Keratinocyte (primary cell): ENCODE measurements at regions not wholly inside any gene's neighbourhood (a gene's known extent, or its start where the extent isn't known, plus 50 kb on each side); places are given as distances from the start of the nearest gene placed in this dataset.

Source experiments
- DNase-seq: peaks from one replicate; pipeline ENCODE4 v3.0.0-alpha.2; 2011; ENCODE audit warnings: low read depth, missing footprints, low spot score
- FAIRE-seq: peaks from 2 replicates; lab custom pipeline; 2011; peaks lifted over from hg19 to GRCh38; lab: Jason Lieb, UNC
- H2AFZ ChIP-seq: 2 replicates; pipeline ENCODE4 v1.6.0; 2012; ENCODE audit warnings: low read length, control low read depth, inconsistent platforms; ENCODE audit not compliant: control insufficient read depth
- H3K27ac ChIP-seq: 2 replicates; pipeline ENCODE4 v1.5.1; 2011; ENCODE audit warnings: low read length; ENCODE audit not compliant: control insufficient read depth, insufficient read depth
- H3K27me3 ChIP-seq: 3 replicates; pipeline ENCODE4 v1.6.0; 2011; ENCODE audit warnings: low read length; ENCODE audit not compliant: control insufficient read depth, insufficient read depth; ENCODE audit errors: extremely low read depth
- H3K36me3 ChIP-seq, 2 experiments: 2 replicates in 1 of 2; 3 replicates in 1 of 2; pipeline ENCODE4 v1.5.1; 2011; ENCODE audit warnings: low read length in 2 of 2, mild to moderate bottlenecking in 1 of 2; ENCODE audit not compliant: control insufficient read depth in 2 of 2, insufficient read depth in 2 of 2; ENCODE audit errors: extremely low read depth in 1 of 2
- H3K4me1 ChIP-seq: 3 replicates; pipeline ENCODE4 v1.5.1; 2011; ENCODE audit warnings: low read length; ENCODE audit not compliant: control insufficient read depth, insufficient read depth; ENCODE audit errors: extremely low read depth
- H3K4me2 ChIP-seq: 3 replicates; pipeline ENCODE4 v1.6.0; 2011; ENCODE audit warnings: low read depth, low read length; ENCODE audit not compliant: control insufficient read depth, insufficient read depth; ENCODE audit errors: extremely low read depth
- H3K4me3 ChIP-seq, 3 experiments: fragments of 200-600 bp in 1 of 3; sonication (generic) in 1 of 3; 2 replicates in 2 of 3; 3 replicates in 1 of 3; pipeline ENCODE4 v1.5.1; 2011 to 2016; ENCODE audit warnings: low read length in 3 of 3, mild to moderate bottlenecking in 3 of 3, control low read depth in 2 of 3, inconsistent platforms in 1 of 3, low read depth in 1 of 3, mixed read lengths in 1 of 3, mixed run types in 1 of 3, moderate library complexity in 1 of 3; ENCODE audit not compliant: control insufficient read depth in 2 of 3, insufficient read depth in 2 of 3; ENCODE audit errors: extremely low read depth in 1 of 3
- H3K79me2 ChIP-seq: 2 replicates; pipeline ENCODE4 v1.6.0; 2012; ENCODE audit warnings: low read length; ENCODE audit not compliant: control insufficient read depth, insufficient read depth
- H3K9ac ChIP-seq: 3 replicates; pipeline ENCODE4 v1.6.0; 2011; ENCODE audit warnings: low read length; ENCODE audit not compliant: control insufficient read depth, insufficient read depth; ENCODE audit errors: extremely low read depth
- H3K9me1 ChIP-seq: 3 replicates; pipeline ENCODE4 v1.6.0; 2011; ENCODE audit warnings: low read length; ENCODE audit not compliant: control insufficient read depth, insufficient read depth; ENCODE audit errors: extremely low read depth
- H3K9me3 ChIP-seq: 2 replicates; pipeline ENCODE4 v1.5.1; 2012; ENCODE audit warnings: low read depth, low read length; ENCODE audit not compliant: control insufficient read depth
- H4K20me1 ChIP-seq: 3 replicates; pipeline ENCODE4 v1.6.0; 2011; ENCODE audit warnings: low read length; ENCODE audit not compliant: control insufficient read depth, insufficient read depth; ENCODE audit errors: extremely low read depth
- CTCF ChIP-seq, 3 experiments: IDR thresholded peaks in 1 of 3; conservative IDR thresholded peaks in 1 of 3; optimal IDR thresholded peaks in 1 of 3; 2 replicates in 2 of 3; 3 replicates in 1 of 3; pipeline versions ENCODE3 to v1.5.1; 2011; ENCODE audit warnings: low read length in 3 of 3, mild to moderate bottlenecking in 3 of 3, moderate library complexity in 2 of 3, control low read depth in 1 of 3, inconsistent platforms in 1 of 3; ENCODE audit not compliant: insufficient read depth in 2 of 3; ENCODE audit errors: extremely low read depth in 1 of 3
- EZH2 ChIP-seq: IDR thresholded peaks from one replicate; pipeline ENCODE4 v1.6.1; 2012; ENCODE audit warnings: inconsistent platforms, mild to moderate bottlenecking, low read length, moderate library complexity
- dilution Hi-C: fragments of 300-500 bp; cut with MboI; formaldehyde crosslinking; loops from one replicate; pipeline ENCODE4 v1.7.0; 2020; ENCODE audit warnings: low sequenced_read_pairs; ENCODE audit not compliant: extremely low pct_ligation_motif_present

GRCh38 chrX:35432056-35432455, 366.1 kb upstream of the MAGEB16 start:
- Histone ChIP-seq H3K9me3 (no peaks in the 10 kb centered on the region), H3K4me2 (no peak overlapping the region), H3K79me2 (no peaks in the 10 kb centered on the region), H3K4me3 (no peak overlapping the region), H3K27me3 (no peaks in the 10 kb centered on the region), H4K20me1 (no peaks in the 10 kb centered on the region), H3K27ac (no peak overlapping the region), H3K36me3 (no peaks in the 10 kb centered on the region), H2AFZ (no peak overlapping the region), H3K9me1 (no peaks in the 10 kb centered on the region), H3K4me1 (no peaks in the 10 kb centered on the region), H3K9ac (no peak overlapping the region)
- dilution Hi-C loops: no loop called here
- no peak for FAIRE-seq
- TF ChIP-seq CTCF (optimal IDR thresholded peaks at IDR 0.05 in 1 of 3, IDR thresholded peaks at IDR 0.05 in 1 of 3, conservative IDR thresholded peaks at IDR 0.05 in 1 of 3; ENCODE audit: extremely low read depth in 1 of 3, insufficient read depth in 2 of 3, low read length in 3 of 3) (no peak), EZH2 (no peak)
- DNase-seq: no peak

- Histone ChIP-seq H3K27me3 (no peaks in the 10 kb centered on the region), H3K27ac (no peak overlapping the region), H4K20me1 (no peaks in the 10 kb centered on the region), H3K9me1 (no peaks in the 10 kb centered on the region), H2AFZ (no peak overlapping the region), H3K9ac (no peak overlapping the region), H3K9me3 (no peaks in the 10 kb centered on the region), H3K4me3 (no peak overlapping the region), H3K79me2 (no peaks in the 10 kb centered on the region), H3K36me3 (no peaks in the 10 kb centered on the region), H3K4me2 (no peak overlapping the region), H3K4me1 (no peaks in the 10 kb centered on the region)
- TF ChIP-seq CTCF (optimal IDR thresholded peaks at IDR 0.05 in 1 of 3, IDR thresholded peaks at IDR 0.05 in 1 of 3, conservative IDR thresholded peaks at IDR 0.05 in 1 of 3; ENCODE audit: extremely low read depth in 1 of 3, insufficient read depth in 2 of 3, low read length in 3 of 3) (no peak), EZH2 (no peak)
- FAIRE-seq (no peak), DNase-seq (no peak)
- dilution Hi-C loops: no loop called here
Measured at GRCh38 chrX:35439034-35439660, 359.0 kb upstream of the MAGEB16 start.
